ENCODE measurements at regions not wholly inside any gene's neighbourhood (a gene's known extent, or its start where the extent isn't known, plus 50 kb on each side); places are given as distances from the start of the nearest gene placed in this dataset.

DNA sequence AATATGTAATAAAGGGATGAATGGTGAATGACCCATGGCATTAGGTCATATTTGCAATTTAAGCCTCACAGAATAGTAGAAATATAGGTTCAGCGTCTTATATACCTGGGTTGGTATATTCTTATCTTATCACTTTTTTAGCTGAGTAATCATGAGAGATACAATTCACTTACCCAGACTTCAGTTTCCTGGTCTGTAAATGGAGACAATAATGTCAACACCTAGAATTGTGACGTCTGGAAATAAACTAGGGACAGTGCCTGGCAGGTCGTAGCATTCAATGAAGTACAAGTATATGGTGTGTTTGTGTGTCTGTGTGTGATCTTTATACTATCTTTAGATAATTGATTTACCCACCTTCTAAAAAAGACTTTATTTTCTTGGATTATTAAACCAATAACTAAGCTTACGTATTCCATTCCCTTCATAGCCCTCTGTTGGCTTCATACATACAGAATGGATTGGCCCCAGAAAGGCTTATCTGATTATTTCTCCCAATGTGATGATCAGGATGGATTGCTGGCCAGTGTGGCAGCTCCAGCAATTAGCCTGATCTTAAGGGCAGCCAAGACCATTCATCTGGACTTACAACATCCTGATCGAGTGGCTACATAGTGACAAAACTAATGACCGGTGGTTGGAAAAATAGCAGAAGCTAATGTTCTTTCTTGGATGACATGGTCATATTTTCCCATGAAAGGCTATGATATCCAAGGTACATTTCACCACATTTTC lies 121.2 kb upstream of the NPVF start:
- no peak overlapping the region for H3K4me3 ChIP-seq (ENCODE audit: insufficient read length, low read depth)
- no peaks in the 10 kb centered on the region for H3K4me1 ChIP-seq (ENCODE audit: insufficient read depth, insufficient read length)
- no peak for TF ChIP-seq SUZ12 (IDR thresholded peaks at IDR 0.05; ENCODE audit: extremely low read depth, insufficient read depth, insufficient read length)
- no peak for TF ChIP-seq YY1 (IDR thresholded peaks at IDR 0.05; ENCODE audit: insufficient read depth, insufficient read length)
- no peak for TF ChIP-seq ZNF274 (IDR thresholded peaks at IDR 0.05; ENCODE audit: low read depth, low read length)
- no peaks in the 10 kb centered on the region for H3K9me3 ChIP-seq (ENCODE audit: insufficient read depth, low read length)
- H3K27me3 ChIP-seq (ENCODE audit: insufficient read depth, insufficient read length) = no peaks in the 10 kb centered on the region
- no peak for DNase-seq (ENCODE audit: low read depth, low spot score)
- H3K36me3 ChIP-seq (ENCODE audit: insufficient read depth, insufficient read length, low read length) = no peaks in the 10 kb centered on the region
- H3K9ac ChIP-seq (ENCODE audit: insufficient read length, low read depth) = no peak overlapping the region

DNA sequence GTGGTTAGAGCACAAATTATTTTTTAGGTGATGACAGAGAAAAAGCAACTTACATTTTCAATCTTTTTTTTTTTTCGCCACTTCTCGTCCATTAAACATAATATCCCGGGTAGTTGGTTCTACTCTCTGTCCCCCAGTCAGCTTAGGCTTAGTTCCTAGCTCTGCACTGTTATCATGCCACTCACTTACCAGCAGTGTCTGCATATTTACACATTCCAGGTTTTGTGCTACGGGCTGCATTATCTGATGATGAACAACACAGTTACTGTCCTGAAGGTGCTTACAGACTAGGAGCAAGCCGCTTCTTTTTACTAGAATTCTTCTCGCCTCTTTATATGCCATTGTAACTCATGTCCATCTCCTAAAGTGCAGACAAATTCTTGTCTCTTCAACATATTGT lies 121.8 kb upstream of the NPVF start:
- no peak for DNase-seq (ENCODE audit: low read depth, low spot score)
- no peaks in the 10 kb centered on the region for H3K36me3 ChIP-seq (ENCODE audit: insufficient read depth, insufficient read length, low read length)
- no peaks in the 10 kb centered on the region for H3K9me3 ChIP-seq (ENCODE audit: insufficient read depth, low read length)
- H3K9ac ChIP-seq (ENCODE audit: insufficient read length, low read depth) = no peak overlapping the region
- TF ChIP-seq SUZ12 (IDR thresholded peaks at IDR 0.05; ENCODE audit: extremely low read depth, insufficient read depth, insufficient read length) = no peak
- no peak for TF ChIP-seq ZNF274 (IDR thresholded peaks at IDR 0.05; ENCODE audit: low read depth, low read length)
- TF ChIP-seq YY1 (IDR thresholded peaks at IDR 0.05; ENCODE audit: insufficient read depth, insufficient read length) = no peak
- no peaks in the 10 kb centered on the region for H3K27me3 ChIP-seq (ENCODE audit: insufficient read depth, insufficient read length)
- no peak overlapping the region for H3K4me3 ChIP-seq (ENCODE audit: insufficient read length, low read depth)
- H3K4me1 ChIP-seq (ENCODE audit: insufficient read depth, insufficient read length) = no peaks in the 10 kb centered on the region

DNA sequence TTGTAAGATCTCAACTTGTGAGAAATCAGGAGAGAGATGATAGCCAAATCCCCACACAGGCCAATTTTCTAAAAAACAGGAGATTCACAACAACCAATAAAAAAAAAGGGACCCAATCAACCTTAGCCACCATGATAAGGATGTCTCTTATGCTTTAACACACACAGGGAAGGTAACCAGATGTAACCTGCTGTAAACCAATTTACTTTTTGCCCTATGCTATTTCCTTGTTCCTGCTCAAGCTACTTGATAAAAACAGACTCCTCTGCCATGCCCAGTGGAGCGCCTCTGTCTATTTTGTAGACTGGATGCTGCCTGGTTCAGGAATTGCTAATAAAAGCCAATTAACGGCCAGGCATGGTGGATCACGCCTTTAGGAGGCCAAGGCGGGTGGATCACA lies 123.5 kb upstream of the NPVF start:
- Histone ChIP-seq H3K27me3 (ENCODE audit: insufficient read depth, insufficient read length) (no peaks in the 10 kb centered on the region), H3K4me3 (ENCODE audit: insufficient read length, low read depth) (no peak overlapping the region), H3K9me3 (ENCODE audit: insufficient read depth, low read length) (no peaks in the 10 kb centered on the region), H3K36me3 (ENCODE audit: insufficient read depth, insufficient read length, low read length) (no peaks in the 10 kb centered on the region), H3K4me1 (ENCODE audit: insufficient read depth, insufficient read length) (no peaks in the 10 kb centered on the region), H3K9ac (ENCODE audit: insufficient read length, low read depth) (no peak overlapping the region)
- DNase-seq (ENCODE audit: low read depth, low spot score) = no peak
- no peak for TF ChIP-seq ZNF274 (IDR thresholded peaks at IDR 0.05; ENCODE audit: low read depth, low read length)
- TF ChIP-seq YY1 (IDR thresholded peaks at IDR 0.05; ENCODE audit: insufficient read depth, insufficient read length) = no peak
- no peak for TF ChIP-seq SUZ12 (IDR thresholded peaks at IDR 0.05; ENCODE audit: extremely low read depth, insufficient read depth, insufficient read length)

DNA sequence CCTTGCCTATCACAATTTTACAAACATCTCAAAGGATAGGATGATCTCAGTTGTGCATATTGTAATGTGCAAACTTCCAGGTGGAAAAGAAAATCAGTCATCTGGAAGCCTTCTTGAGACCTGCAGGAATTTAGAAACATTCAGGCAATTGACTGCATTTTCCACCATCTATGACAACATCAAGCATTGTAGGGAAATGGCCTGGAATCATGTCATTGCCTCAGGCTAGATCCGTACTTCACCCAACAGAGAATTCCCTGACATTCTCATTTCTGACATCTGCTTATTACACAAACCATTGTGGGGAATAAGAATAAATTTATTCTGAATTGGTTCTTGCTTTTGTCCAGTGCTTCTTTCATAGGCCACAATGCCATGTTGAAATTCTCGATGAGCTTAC lies 124.9 kb upstream of the NPVF start:
- Histone ChIP-seq H3K9me3 (ENCODE audit: insufficient read depth, low read length) (no peaks in the 10 kb centered on the region), H3K36me3 (ENCODE audit: insufficient read depth, insufficient read length, low read length) (no peaks in the 10 kb centered on the region), H3K4me1 (ENCODE audit: insufficient read depth, insufficient read length) (no peaks in the 10 kb centered on the region), H3K27me3 (ENCODE audit: insufficient read depth, insufficient read length) (no peaks in the 10 kb centered on the region), H3K9ac (ENCODE audit: insufficient read length, low read depth) (no peak overlapping the region), H3K4me3 (ENCODE audit: insufficient read length, low read depth) (no peak overlapping the region)
- no peak for TF ChIP-seq ZNF274 (IDR thresholded peaks at IDR 0.05; ENCODE audit: low read depth, low read length)
- no peak for TF ChIP-seq SUZ12 (IDR thresholded peaks at IDR 0.05; ENCODE audit: extremely low read depth, insufficient read depth, insufficient read length)
- no peak for DNase-seq (ENCODE audit: low read depth, low spot score)

DNA sequence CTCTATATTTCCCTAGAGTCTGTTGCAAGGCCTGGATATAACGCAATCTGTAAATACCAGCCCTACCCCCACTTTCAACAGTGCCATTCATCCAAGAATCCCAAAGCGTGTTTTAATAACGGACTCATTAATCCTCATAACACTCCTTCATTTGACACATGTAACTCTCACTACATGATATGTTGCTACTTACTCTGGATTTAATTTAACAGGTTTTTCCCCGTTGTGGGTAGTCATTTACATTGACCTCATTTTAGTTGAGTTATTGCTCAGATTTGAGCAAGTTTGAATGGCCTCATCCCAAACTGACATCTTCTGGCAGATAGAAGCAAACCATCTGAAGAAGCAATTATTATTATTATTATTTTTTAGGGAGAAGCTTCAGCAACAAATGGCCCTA lies 125.4 kb upstream of the NPVF start:
- no peaks in the 10 kb centered on the region for H3K27me3 ChIP-seq (ENCODE audit: insufficient read depth, insufficient read length)
- no peak overlapping the region for H3K9ac ChIP-seq (ENCODE audit: insufficient read length, low read depth)
- H3K4me3 ChIP-seq (ENCODE audit: insufficient read length, low read depth) = no peak overlapping the region
- no peaks in the 10 kb centered on the region for H3K36me3 ChIP-seq (ENCODE audit: insufficient read depth, insufficient read length, low read length)
- no peaks in the 10 kb centered on the region for H3K4me1 ChIP-seq (ENCODE audit: insufficient read depth, insufficient read length)
- no peaks in the 10 kb centered on the region for H3K9me3 ChIP-seq (ENCODE audit: insufficient read depth, low read length)
- no peak for TF ChIP-seq SUZ12 (IDR thresholded peaks at IDR 0.05; ENCODE audit: extremely low read depth, insufficient read depth, insufficient read length)
- no peak for TF ChIP-seq YY1 (IDR thresholded peaks at IDR 0.05; ENCODE audit: insufficient read depth, insufficient read length)
- TF ChIP-seq ZNF274 (IDR thresholded peaks at IDR 0.05; ENCODE audit: low read depth, low read length) = no peak
- no peak for DNase-seq (ENCODE audit: low read depth, low spot score)

DNA sequence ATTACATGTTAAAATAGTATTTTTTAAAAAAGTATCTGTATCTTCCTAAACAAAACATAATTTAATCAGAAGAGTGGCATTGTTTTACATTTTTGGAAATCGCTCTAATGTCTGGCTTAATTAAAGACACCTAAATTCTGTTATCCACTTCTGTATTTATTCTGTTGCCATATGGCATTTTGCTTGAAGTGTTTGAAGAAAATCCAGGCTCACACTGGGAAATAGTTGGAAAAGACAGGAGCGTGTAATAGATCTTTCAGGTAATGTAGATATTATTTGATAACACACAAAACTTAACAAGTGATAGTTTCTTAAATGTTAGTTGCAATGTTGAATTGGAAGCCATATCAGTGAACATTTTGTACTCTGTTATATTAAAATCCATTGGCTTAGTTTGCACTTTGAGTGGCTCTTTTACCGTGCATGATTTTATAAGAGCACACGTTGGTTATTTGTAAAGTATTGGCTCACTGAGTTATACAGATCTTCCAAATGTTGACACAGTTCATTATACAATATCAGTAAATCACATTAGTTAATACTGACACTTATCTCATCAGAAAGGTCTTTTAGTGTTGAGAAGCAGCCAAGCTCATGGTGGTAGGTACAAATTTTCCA lies 128.4 kb upstream of the NPVF start:
- H3K27me3 ChIP-seq (ENCODE audit: insufficient read depth, insufficient read length) = no peaks in the 10 kb centered on the region
- TF ChIP-seq SUZ12 (IDR thresholded peaks at IDR 0.05; ENCODE audit: extremely low read depth, insufficient read depth, insufficient read length) (no peak), ZNF274 (IDR thresholded peaks at IDR 0.05; ENCODE audit: low read depth, low read length) (no peak), YY1 (IDR thresholded peaks at IDR 0.05; ENCODE audit: insufficient read depth, insufficient read length) (no peak)
- DNase-seq (ENCODE audit: low read depth, low spot score) = no peak
- no peak overlapping the region for H3K9ac ChIP-seq (ENCODE audit: insufficient read length, low read depth)
- H3K4me3 ChIP-seq (ENCODE audit: insufficient read length, low read depth) = no peak overlapping the region
- H3K36me3 ChIP-seq (ENCODE audit: insufficient read depth, insufficient read length, low read length) = no peaks in the 10 kb centered on the region
- H3K9me3 ChIP-seq (ENCODE audit: insufficient read depth, low read length) = no peaks in the 10 kb centered on the region
- no peaks in the 10 kb centered on the region for H3K4me1 ChIP-seq (ENCODE audit: insufficient read depth, insufficient read length)

DNA sequence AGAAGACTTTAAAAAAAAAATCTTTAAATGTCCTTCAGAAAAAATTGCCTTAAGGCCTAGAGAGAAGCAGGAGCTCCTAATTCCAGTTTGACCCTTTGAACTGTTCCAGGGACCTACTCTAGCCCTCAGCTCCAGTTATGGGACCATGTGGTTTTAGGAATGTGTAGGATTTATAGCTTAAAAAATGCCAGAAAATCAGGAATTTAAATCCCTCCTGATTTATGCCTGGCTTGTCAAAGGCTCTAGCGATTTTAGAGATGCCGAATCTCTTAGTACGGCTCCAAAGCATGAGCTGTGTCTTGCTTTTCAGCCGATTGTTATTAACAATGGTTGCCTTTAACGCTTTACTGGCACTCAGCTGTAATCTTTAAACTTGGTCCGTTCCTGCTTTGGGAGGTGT lies 130.6 kb upstream of the NPVF start:
- TF ChIP-seq ZNF274 (IDR thresholded peaks at IDR 0.05; ENCODE audit: low read depth, low read length) (no peak), SUZ12 (IDR thresholded peaks at IDR 0.05; ENCODE audit: extremely low read depth, insufficient read depth, insufficient read length) (no peak), YY1 (IDR thresholded peaks at IDR 0.05; ENCODE audit: insufficient read depth, insufficient read length) (no peak)
- DNase-seq (ENCODE audit: low read depth, low spot score) = no peak

More for the DNA sequence above, 130.6 kb upstream of the NPVF start:
- Histone ChIP-seq H3K36me3 (ENCODE audit: insufficient read depth, insufficient read length, low read length) (no peaks in the 10 kb centered on the region), H3K9ac (ENCODE audit: insufficient read length, low read depth) (no peak overlapping the region), H3K27me3 (ENCODE audit: insufficient read depth, insufficient read length) (no peaks in the 10 kb centered on the region), H3K9me3 (ENCODE audit: insufficient read depth, low read length) (no peaks in the 10 kb centered on the region), H3K4me1 (ENCODE audit: insufficient read depth, insufficient read length) (no peaks in the 10 kb centered on the region), H3K4me3 (ENCODE audit: insufficient read length, low read depth) (no peak overlapping the region)

Data from NT2/D1 (cell line).